Vagina (tissue), 2 donors: ENCODE measurements at regions not wholly inside any gene's neighbourhood (a gene's known extent, or its start where the extent isn't known, plus 50 kb on each side); places are given as distances from the start of the nearest gene placed in this dataset.
"Not testable (repeated sequence)": the region's sequence is repeated elsewhere in the genome, so short reads cannot be mapped to it uniquely, and the experiment has no call there.

Experiments
- CTCF ChIP-seq, 3 experiments: fragments of 450-650 bp in 2 of 3; fragments of 200-600 bp in 1 of 3; sonication (generic) in 1 of 3; IDR thresholded peaks; one replicate each; pipeline ENCODE4 v1.5.1; 2017 to 2019; ENCODE audit warnings: antibody characterized with exemption in 3 of 3, mild to moderate bottlenecking in 2 of 3, moderate library complexity in 2 of 3
- POLR2A ChIP-seq, 2 donors: fragments of 450-650 bp; IDR thresholded peaks; one replicate each; pipeline ENCODE4 v1.6.1; 2017; ENCODE audit warnings: antibody characterized with exemption in 2 of 2, mild to moderate bottlenecking in 2 of 2, moderate library complexity in 2 of 2
- POLR2AphosphoS5 ChIP-seq, 2 donors: sonication (generic); formaldehyde crosslinking; IDR thresholded peaks; one replicate each; pipeline ENCODE4 v1.9.0; 2017; ENCODE audit warnings: antibody characterized with exemption in 2 of 2, mild to moderate bottlenecking in 2 of 2, low read depth in 1 of 2; ENCODE audit not compliant: insufficient read depth in 1 of 2

GRCh38 chr5:130500495-130500894, 596.2 kb downstream of the CHSY3 start:
- not testable (repeated sequence) for TF ChIP-seq CTCF (IDR thresholded peaks at IDR 0.05); POLR2AphosphoS5 (IDR thresholded peaks at IDR 0.05; ENCODE audit: insufficient read depth in 1 of 2, low read depth in 1 of 2); POLR2A (IDR thresholded peaks at IDR 0.05)
